ENCODE measurements at regions not wholly inside any gene's neighbourhood (a gene's known extent, or its start where the extent isn't known, plus 50 kb on each side); places are given as distances from the start of the nearest gene placed in this dataset.

- Histone ChIP-seq H3K4me3 (no peak overlapping the region), H3K36me3 (no peaks in the 10 kb centered on the region), H3K27me3 (no peaks in the 10 kb centered on the region), H3K9me3 (replicated peaks in 1 of 11) (peaks cover 0 to 8% (median 0%) of the 10 kb centered on the region in 11 experiments; a peak in 1 of 22 replicates), H3K4me1 (peaks cover 15 to 40% (median 34%) of the 10 kb centered on the region in 10 experiments; a peak in 18 of 20 replicates), H4K20me1 (no peaks in the 10 kb centered on the region), H3K27ac (peak overlapping the region in 1 of 11 experiments; percentile 30; a peak in 2 of 22 replicates), H3K9ac (no peak overlapping the region), H3K4me2 (peak overlapping the region; percentile 2 to 66 (median 45); a peak in 21 of 22 replicates)
- no peak for TF ChIP-seq Cebpa-rat (IDR thresholded peaks at IDR 0.05)
These were observed 78.9 kb downstream of the KCNF1 start for GRCh38 chr2:10990561-10991111.

GRCh38 chr2:10992023-10992791, 80.5 kb downstream of the KCNF1 start:
- no peak overlapping the region for H3K9ac ChIP-seq
- no peaks in the 10 kb centered on the region for H3K36me3 ChIP-seq
- no peak for TF ChIP-seq Cebpa-rat (IDR thresholded peaks at IDR 0.05)
- H3K4me1 ChIP-seq, result peaks cover 15 to 44% (median 36%) of the 10 kb centered on the region in 10 experiments; a peak in 18 of 20 replicates
- H3K9me3 ChIP-seq (replicated peaks in 1 of 11), result peaks cover 0 to 8% (median 0%) of the 10 kb centered on the region in 11 experiments; a peak in 1 of 22 replicates
- H3K4me2 ChIP-seq, result peak overlapping the region in 3 of 11 experiments; percentile 3 to 24 (median 14); a peak in 2 of 22 replicates
- H4K20me1 ChIP-seq, result no peaks in the 10 kb centered on the region
- no peak overlapping the region for H3K4me3 ChIP-seq
- H3K27ac ChIP-seq, result no peak overlapping the region
- H3K27me3 ChIP-seq, result no peaks in the 10 kb centered on the region

DNA sequence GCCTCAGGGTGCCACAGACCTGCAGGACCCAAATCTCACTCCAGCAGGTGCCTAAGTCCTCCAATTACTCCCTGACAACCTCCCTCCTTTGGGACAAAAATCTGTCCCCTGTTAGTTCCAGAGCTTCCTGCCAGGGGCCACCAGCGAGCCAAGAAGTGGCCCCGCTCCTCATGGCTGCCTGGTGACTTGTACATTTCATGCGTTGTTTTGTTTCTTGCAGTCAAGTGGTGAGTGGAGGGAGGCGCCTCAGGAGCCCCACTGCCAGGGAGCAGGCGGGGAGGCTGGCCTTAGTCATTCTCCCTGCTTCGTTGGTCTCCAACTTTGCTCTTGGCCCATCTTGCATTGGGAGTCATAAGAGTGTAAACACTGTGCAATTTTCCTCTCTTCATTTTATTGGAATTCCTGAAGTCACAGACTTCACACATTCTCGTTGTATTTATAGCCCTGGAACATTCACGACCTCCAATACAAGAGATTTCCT, 81.3 kb downstream of the KCNF1 start:
- Histone ChIP-seq H3K4me3 (no peak overlapping the region), H3K4me1 (peaks cover 15 to 44% (median 36%) of the 10 kb centered on the region in 10 experiments; a peak in 18 of 20 replicates), H3K27me3 (no peaks in the 10 kb centered on the region), H3K9ac (no peak overlapping the region), H3K4me2 (peak overlapping the region in 8 of 11 experiments; percentile 3 to 50 (median 20); a peak in 8 of 22 replicates), H3K9me3 (replicated peaks in 1 of 11) (peaks cover 0 to 8% (median 0%) of the 10 kb centered on the region in 11 experiments; a peak in 1 of 22 replicates), H3K36me3 (no peaks in the 10 kb centered on the region), H3K27ac (peak overlapping the region in 1 of 11 experiments; percentile 13; a peak in 1 of 22 replicates), H4K20me1 (no peaks in the 10 kb centered on the region)
- no peak for TF ChIP-seq Cebpa-rat (IDR thresholded peaks at IDR 0.05)

DNA sequence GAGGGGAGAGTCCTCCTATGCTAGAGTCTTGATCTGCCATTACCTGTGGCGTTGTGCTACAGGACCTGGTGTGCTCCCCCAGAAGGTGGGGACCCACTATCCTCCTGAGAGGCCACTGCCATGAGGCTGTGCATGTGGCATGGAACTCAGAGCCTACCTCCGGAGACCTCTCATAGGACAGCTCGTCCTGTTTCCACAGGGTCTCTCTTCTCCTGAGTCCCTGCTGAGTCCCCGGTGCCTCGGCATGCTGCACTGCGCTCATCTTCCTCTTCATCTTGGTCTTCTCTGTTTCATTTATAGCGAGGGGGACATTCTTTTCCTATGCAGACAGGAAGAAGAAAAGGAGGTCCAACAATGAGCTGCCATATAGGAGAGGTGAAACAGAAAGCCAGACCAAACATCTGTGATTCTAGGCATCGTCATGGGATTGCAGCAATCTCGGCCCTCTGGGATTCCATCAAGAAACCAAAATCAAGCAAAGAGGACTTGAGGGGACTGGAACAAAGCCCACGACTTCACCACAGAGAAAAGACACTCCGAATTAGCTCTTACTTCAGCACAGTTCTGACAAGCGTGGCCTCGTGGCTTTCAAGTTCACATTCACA, 83.7 kb downstream of the KCNF1 start:
- Histone ChIP-seq H3K4me2 (peak overlapping the region; percentile 21 to 91 (median 75); a peak in 20 of 22 replicates), H3K27ac (peak overlapping the region in 8 of 11 experiments; percentile 5 to 86 (median 76); a peak in 13 of 22 replicates), H3K9me3 (replicated peaks in 1 of 11) (no peaks in the 10 kb centered on the region), H3K9ac (peak overlapping the region in 5 of 11 experiments; percentile 34 to 66 (median 56); a peak in 7 of 22 replicates), H3K4me3 (peak overlapping the region in 2 of 10 experiments; percentile 2 to 34; a peak in 2 of 20 replicates), H3K36me3 (no peaks in the 10 kb centered on the region), H3K27me3 (no peaks in the 10 kb centered on the region), H3K4me1 (peaks cover 12 to 38% (median 32%) of the 10 kb centered on the region in 10 experiments; a peak in 18 of 20 replicates), H4K20me1 (no peaks in the 10 kb centered on the region)
- TF ChIP-seq Cebpa-rat (IDR thresholded peaks at IDR 0.05), result peak in 5 of 11 experiments; percentile 70 to 96 (median 92); a peak in 9 of 22 replicates

DNA sequence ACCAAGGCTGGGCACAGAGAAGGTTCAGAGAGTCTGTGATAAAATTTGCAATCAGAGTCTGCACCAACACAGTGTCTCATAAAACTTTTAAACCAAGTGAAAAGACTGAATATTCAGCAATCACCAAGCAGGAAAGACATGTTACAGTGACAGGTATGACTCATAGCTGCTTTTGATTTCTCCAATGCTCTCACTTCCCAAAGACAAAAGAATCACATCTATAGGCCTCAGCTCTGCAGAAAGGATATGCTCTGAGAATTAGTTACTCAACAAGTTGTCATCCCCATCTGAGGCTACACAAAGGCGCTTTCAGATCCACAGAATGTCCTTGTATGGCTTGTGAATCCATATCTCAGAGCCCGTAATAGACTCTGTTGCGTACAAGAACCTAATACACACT, 92.5 kb downstream of the KCNF1 start:
- H3K4me3 ChIP-seq, result no peak overlapping the region
- TF ChIP-seq Cebpa-rat (IDR thresholded peaks at IDR 0.05), result no peak
- H3K27ac ChIP-seq, result 0 out of 22 replicates have a peak overlapping the region, but pooled peaks of 1 of the 11 experiments have one; percentile 4

GRCh38 chr2:11005032-11005431, 93.3 kb downstream of the KCNF1 start:
- Histone ChIP-seq H4K20me1 (no peaks in the 10 kb centered on the region), H3K9ac (no peak overlapping the region), H3K4me3 (no peak overlapping the region), H3K4me2 (peak overlapping the region in 4 of 11 experiments; percentile 12 to 55 (median 42); a peak in 5 of 22 replicates), H3K9me3 (replicated peaks in 1 of 11) (peaks cover 0 to 2% (median 0%) of the 10 kb centered on the region in 11 experiments; a peak in 2 of 22 replicates), H3K36me3 (no peaks in the 10 kb centered on the region), H3K4me1 (peaks cover 0 to 20% (median 15%) of the 10 kb centered on the region in 10 experiments; a peak in 14 of 20 replicates), H3K27me3 (no peaks in the 10 kb centered on the region), H3K27ac (peak overlapping the region in 2 of 11 experiments; percentile 28 to 34; a peak in 2 of 22 replicates)
- no peak for TF ChIP-seq Cebpa-rat (IDR thresholded peaks at IDR 0.05)

More for the DNA sequence above, 92.5 kb downstream of the KCNF1 start:
- no peaks in the 10 kb centered on the region for H3K27me3 ChIP-seq
- no peaks in the 10 kb centered on the region; a peak in 1 of 22 replicates for H3K9me3 ChIP-seq (replicated peaks in 1 of 11)
- H3K4me2 ChIP-seq, result peak overlapping the region in 8 of 11 experiments; percentile 8 to 58 (median 38); a peak in 13 of 22 replicates
- H3K4me1 ChIP-seq, result peaks cover 0 to 20% (median 15%) of the 10 kb centered on the region in 10 experiments; a peak in 14 of 20 replicates
- H3K9ac ChIP-seq, result no peak overlapping the region; a peak in 2 of 22 replicates
- no peaks in the 10 kb centered on the region for H3K36me3 ChIP-seq
- no peaks in the 10 kb centered on the region for H4K20me1 ChIP-seq

DNA sequence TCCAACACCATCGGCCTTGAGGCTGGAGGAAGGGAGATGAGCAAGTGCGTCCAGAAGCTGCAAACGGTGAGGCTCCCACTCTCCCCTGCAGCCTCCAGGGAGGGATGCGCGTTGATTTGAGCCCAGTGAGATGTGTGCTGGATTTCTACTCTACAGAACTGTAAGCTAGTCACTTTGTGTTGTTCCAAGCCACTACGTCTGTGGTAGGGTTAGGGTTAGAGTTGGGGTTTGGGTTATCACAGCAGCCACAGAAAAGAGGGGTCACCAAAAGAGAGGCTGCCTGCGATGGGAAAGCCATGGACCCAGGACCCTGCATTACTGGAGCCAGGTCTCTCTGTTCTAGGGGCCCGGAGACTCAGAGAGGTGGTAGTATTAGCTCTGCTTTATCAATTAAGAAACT, 94.5 kb downstream of the KCNF1 start:
- no peak overlapping the region for H3K4me2 ChIP-seq
- peaks cover 6 to 14% (median 8%) of the 10 kb centered on the region in 11 experiments for H3K9me3 ChIP-seq (replicated peaks in 1 of 11)
- no peaks in the 10 kb centered on the region for H3K27me3 ChIP-seq
- peaks cover 0 to 20% (median 15%) of the 10 kb centered on the region in 10 experiments; a peak in 14 of 20 replicates for H3K4me1 ChIP-seq
- H4K20me1 ChIP-seq, result no peaks in the 10 kb centered on the region
- no peak overlapping the region for H3K4me3 ChIP-seq
- TF ChIP-seq Cebpa-rat (IDR thresholded peaks at IDR 0.05), result no peak
- no peaks in the 10 kb centered on the region for H3K36me3 ChIP-seq
- H3K9ac ChIP-seq, result no peak overlapping the region
- no peak overlapping the region for H3K27ac ChIP-seq

Measured in BLaER1 treated with 17β-estradiol and CSF1 and Interleukin-3, amounts not matched to agents 10 nM and 100 nM (cell line).